Natural killer cell treated with Interleukin-12 subunit alpha and Interleukin-12 subunit beta and Interleukin-15 and Interleukin-18, amount 100 ng/mL, for 72 hours (primary cell): ENCODE measurements at regions not wholly inside any gene's neighbourhood (a gene's known extent, or its start where the extent isn't known, plus 50 kb on each side); places are given as distances from the start of the nearest gene placed in this dataset.

Experiments
- ATAC-seq, 2 donors: fragments of 150-1000 bp; cut with Tn5 transposase in 1 of 2; sonication (Bioruptor Pico), chemical (Tn5 transposase) in 1 of 2; 2 replicates each; pipeline ENCODE4 v1.10.0; 2021
- DNase-seq: peaks from one replicate; pipeline ENCODE4 v3.0.0; 2022; ENCODE audit warnings: low spot score
- H3K27ac Mint-ChIP-seq, 2 donors: 1 replicate in 1 of 2; 2 replicates in 1 of 2; pipeline ENCODE4 v1.8.0; 2022; ENCODE audit warnings: mixed read lengths in 2 of 2, mild to moderate bottlenecking in 1 of 2, moderate library complexity in 1 of 2
- H3K27me3 Mint-ChIP-seq, 2 donors: 1 replicate in 1 of 2; 2 replicates in 1 of 2; pipeline ENCODE4 v1.8.0; 2022; ENCODE audit warnings: mixed read lengths in 2 of 2
- H3K36me3 Mint-ChIP-seq: one replicate; pipeline ENCODE4 v1.8.0; 2022; ENCODE audit warnings: mixed read lengths
- H3K4me1 Mint-ChIP-seq, 2 donors: 1 replicate in 1 of 2; 2 replicates in 1 of 2; pipeline ENCODE4 v1.8.0; 2022; ENCODE audit warnings: low read depth in 2 of 2, mixed read lengths in 2 of 2, mild to moderate bottlenecking in 1 of 2
- H3K4me3 Mint-ChIP-seq: one replicate; pipeline ENCODE4 v1.8.0; 2022; ENCODE audit warnings: mixed read lengths
- H3K9me3 Mint-ChIP-seq: 2 replicates; pipeline ENCODE4 v1.8.0; 2022; ENCODE audit warnings: mixed read lengths

GRCh38 chr17:71157297-71157696 is 963.5 kb upstream of the SOX9 start:
- no peak for DNase-seq
- Mint-ChIP-seq H3K36me3 (peaks cover 5% of the 10 kb centered on the region), H3K4me1 (no peaks in the 10 kb centered on the region), H3K27me3 (no peaks in the 10 kb centered on the region), H3K9me3 (peaks cover 28% of the 10 kb centered on the region), H3K4me3 (no peak overlapping the region), H3K27ac (no peak overlapping the region)
- ATAC-seq: no peak

- peaks cover 5% of the 10 kb centered on the region for H3K36me3 Mint-ChIP-seq
- peaks cover 23% of the 10 kb centered on the region for H3K9me3 Mint-ChIP-seq
- no peak overlapping the region for H3K27ac Mint-ChIP-seq
- DNase-seq (no peak), ATAC-seq (no peak)
- H3K4me1 Mint-ChIP-seq: no peaks in the 10 kb centered on the region
- no peak overlapping the region for H3K4me3 Mint-ChIP-seq
- no peaks in the 10 kb centered on the region for H3K27me3 Mint-ChIP-seq
Measured at GRCh38 chr17:71158437-71158836, 962.4 kb upstream of the SOX9 start.

DNA sequence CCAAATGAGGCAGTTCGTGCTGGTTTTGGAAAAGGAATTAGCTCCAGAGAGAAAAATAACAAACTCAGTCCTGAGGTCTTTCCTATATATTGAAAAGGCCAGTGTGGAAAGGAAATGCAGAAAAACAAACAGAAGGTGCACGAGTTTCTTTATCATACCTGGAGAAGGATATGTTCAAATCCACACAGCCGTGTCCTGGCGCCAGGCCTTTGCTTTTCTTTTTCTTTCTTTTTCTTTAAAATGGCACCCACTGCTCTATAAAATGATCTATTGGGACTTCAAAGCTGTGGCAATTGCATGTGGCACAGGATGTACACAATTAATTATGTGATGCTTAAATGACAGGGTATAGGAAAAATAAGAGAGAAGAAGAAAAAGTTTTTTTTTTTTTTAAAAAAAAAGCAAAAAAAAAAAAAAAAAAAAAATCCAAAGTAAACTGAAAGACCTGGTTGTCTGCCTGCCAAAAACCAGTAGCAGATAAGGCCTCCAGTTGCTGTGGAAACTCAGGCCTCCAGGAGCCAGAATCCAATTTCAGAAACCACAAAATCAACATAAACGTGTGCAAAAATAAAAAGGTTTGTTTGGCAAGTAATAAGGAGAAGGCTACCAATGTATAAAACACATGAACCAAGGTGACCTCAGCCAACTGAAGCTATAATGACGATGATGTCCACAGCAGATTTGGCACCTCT is 957.6 kb upstream of the SOX9 start:
- H3K27me3 Mint-ChIP-seq: no peaks in the 10 kb centered on the region
- no peak overlapping the region for H3K4me3 Mint-ChIP-seq
- H3K36me3 Mint-ChIP-seq: peaks cover 5% of the 10 kb centered on the region
- H3K27ac Mint-ChIP-seq: no peak overlapping the region
- no peak for ATAC-seq
- H3K9me3 Mint-ChIP-seq: peaks cover 7% of the 10 kb centered on the region
- DNase-seq: no peak
- H3K4me1 Mint-ChIP-seq: no peaks in the 10 kb centered on the region

GRCh38 chr17:71163813-71164122 is 957.1 kb upstream of the SOX9 start:
- Mint-ChIP-seq H3K4me1 (no peaks in the 10 kb centered on the region), H3K27ac (no peak overlapping the region), H3K27me3 (no peaks in the 10 kb centered on the region), H3K9me3 (peaks cover 7% of the 10 kb centered on the region), H3K36me3 (peaks cover 5% of the 10 kb centered on the region), H3K4me3 (no peak overlapping the region)
- DNase-seq (no peak), ATAC-seq (no peak)

GRCh38 chr17:71164561-71164960 is 956.3 kb upstream of the SOX9 start:
- no peaks in the 10 kb centered on the region for H3K27me3 Mint-ChIP-seq

GRCh38 chr17:71166311-71166710 is 954.5 kb upstream of the SOX9 start:
- Mint-ChIP-seq H3K36me3 (peaks cover 3% of the 10 kb centered on the region), H3K4me1 (no peaks in the 10 kb centered on the region), H3K27ac (no peak overlapping the region), H3K9me3 (peaks cover 3% of the 10 kb centered on the region), H3K27me3 (no peaks in the 10 kb centered on the region), H3K4me3 (no peak overlapping the region)
- ATAC-seq (no peak), DNase-seq (no peak)

More at GRCh38 chr17:71164561-71164960, 956.3 kb upstream of the SOX9 start:
- Mint-ChIP-seq H3K36me3 (peaks cover 5% of the 10 kb centered on the region), H3K4me1 (no peaks in the 10 kb centered on the region), H3K4me3 (no peak overlapping the region), H3K27ac (no peak overlapping the region), H3K9me3 (peaks cover 7% of the 10 kb centered on the region)
- DNase-seq (no peak), ATAC-seq (no peak)

DNA sequence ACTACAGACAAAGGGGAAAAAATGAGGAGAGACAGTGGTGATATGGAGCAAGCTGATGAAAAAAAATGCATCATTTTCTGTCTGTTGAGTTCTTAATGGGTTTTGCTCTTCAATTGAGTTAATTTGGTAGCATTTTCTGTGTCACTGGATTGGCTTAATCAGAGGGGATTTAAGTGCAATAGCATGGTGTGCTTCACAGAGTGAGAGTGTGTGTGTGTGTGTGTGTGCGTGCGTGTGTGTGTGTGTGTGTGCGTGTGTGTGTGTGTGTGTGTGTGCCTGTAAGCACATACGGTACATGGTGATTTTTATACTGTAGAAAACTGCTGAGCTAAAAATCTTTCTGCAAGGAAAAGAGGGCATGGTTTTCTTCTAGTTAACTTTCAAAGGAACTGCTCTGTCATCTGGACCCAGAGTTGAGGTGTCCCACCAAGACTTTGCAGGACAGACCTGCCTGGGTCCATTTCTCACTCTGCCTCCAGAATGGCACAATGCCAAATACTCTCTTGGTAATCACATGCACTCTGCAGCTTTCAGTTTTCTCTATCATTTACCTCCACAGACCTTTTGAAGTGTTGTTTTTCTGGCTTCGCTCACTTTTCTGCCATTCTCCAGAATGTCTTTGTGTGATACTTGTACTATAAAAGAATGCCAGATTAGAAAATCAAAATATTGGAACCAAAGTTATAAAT is 952.6 kb upstream of the SOX9 start:
- Mint-ChIP-seq H3K27me3 (no peaks in the 10 kb centered on the region), H3K4me3 (no peak overlapping the region), H3K4me1 (no peaks in the 10 kb centered on the region), H3K9me3 (peaks cover 4% of the 10 kb centered on the region), H3K27ac (no peak overlapping the region), H3K36me3 (no peaks in the 10 kb centered on the region)
- DNase-seq: no peak
- ATAC-seq: no peak

DNA sequence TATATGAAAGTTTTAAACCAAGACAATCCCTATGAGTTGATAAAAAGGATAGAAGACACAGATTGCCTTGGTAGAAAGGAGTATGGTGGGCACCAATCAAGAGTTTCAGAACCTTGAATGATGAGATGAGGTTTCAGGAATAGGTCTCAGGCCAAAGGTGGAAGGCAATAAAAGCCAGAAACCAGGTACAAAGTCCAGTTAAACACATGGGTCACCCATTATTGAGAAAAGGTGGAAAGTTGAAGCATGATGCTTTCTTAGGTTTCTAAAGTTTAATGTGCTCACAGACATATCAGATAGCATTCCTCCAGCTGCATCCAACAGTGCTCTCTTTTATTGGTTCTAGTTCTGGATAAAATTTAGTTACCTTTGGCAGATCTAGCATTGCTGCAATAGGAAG is 950.8 kb upstream of the SOX9 start:
- Mint-ChIP-seq H3K4me3 (no peak overlapping the region), H3K27me3 (no peaks in the 10 kb centered on the region), H3K36me3 (no peaks in the 10 kb centered on the region), H3K9me3 (peaks cover 4% of the 10 kb centered on the region), H3K27ac (no peak overlapping the region), H3K4me1 (no peaks in the 10 kb centered on the region)
- DNase-seq: no peak
- ATAC-seq: no peak

GRCh38 chr17:71171270-71171669 is 949.5 kb upstream of the SOX9 start:
- H3K4me3 Mint-ChIP-seq: no peak overlapping the region

DNA sequence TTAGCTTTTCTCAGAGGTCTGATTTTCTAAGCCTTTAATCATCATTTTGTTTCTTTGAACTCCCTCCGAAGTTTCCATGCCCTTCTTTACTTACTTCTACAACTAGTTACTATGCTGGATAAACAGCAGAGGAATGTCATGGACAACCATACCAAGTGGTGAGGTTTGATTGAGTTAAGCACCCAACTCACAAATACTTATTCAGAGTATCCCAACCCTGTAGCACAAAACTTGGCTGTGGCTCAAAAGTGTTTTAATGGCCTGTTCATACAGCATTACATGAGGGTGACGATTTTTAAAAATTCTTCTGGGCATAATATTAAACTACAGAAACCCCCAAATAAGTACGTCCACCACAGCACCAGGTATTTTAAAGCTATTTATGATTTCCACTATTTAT is 946.8 kb upstream of the SOX9 start:
- no peak for DNase-seq
- ATAC-seq: no peak
- Mint-ChIP-seq H3K9me3 (peaks cover 7% of the 10 kb centered on the region), H3K4me1 (no peaks in the 10 kb centered on the region), H3K4me3 (no peak overlapping the region), H3K27ac (no peak overlapping the region), H3K27me3 (no peaks in the 10 kb centered on the region), H3K36me3 (no peaks in the 10 kb centered on the region)

More at GRCh38 chr17:71171270-71171669, 949.5 kb upstream of the SOX9 start:
- no peaks in the 10 kb centered on the region for H3K4me1 Mint-ChIP-seq
- H3K27me3 Mint-ChIP-seq: no peaks in the 10 kb centered on the region
- H3K9me3 Mint-ChIP-seq: peaks cover 7% of the 10 kb centered on the region
- ATAC-seq (no peak), DNase-seq (no peak)
- no peaks in the 10 kb centered on the region for H3K36me3 Mint-ChIP-seq
- H3K27ac Mint-ChIP-seq: no peak overlapping the region

GRCh38 chr17:71176331-71176730 is 944.5 kb upstream of the SOX9 start:
- H3K27me3 Mint-ChIP-seq: no peaks in the 10 kb centered on the region
- no peak overlapping the region for H3K27ac Mint-ChIP-seq
- no peaks in the 10 kb centered on the region for H3K36me3 Mint-ChIP-seq
- no peak overlapping the region for H3K4me3 Mint-ChIP-seq
- H3K9me3 Mint-ChIP-seq: peaks cover 7% of the 10 kb centered on the region
- H3K4me1 Mint-ChIP-seq: no peaks in the 10 kb centered on the region
- ATAC-seq (no peak), DNase-seq (no peak)

DNA sequence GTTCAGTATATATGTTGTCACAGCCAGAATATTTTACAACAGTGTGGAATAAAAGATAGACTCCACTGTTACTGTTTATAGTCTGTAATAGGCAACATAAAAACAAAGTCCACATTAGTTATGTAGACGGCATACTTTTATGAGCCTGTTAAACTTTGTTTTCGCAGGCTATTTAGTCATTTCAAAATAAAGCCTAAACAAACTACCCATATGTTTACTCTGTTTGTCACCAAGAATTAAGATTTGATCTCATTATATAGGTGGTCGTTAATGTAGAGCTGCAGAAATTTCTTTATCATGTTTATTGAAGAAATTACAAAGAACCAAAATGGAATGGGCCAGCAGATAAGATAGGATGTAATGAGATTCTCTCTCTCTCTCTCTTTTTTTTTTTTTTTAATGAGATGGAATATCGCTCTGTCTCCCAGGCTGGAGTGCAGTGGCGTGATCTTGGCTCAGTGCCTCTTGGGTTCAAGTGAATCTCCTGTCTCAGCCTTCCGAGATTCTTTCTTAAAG is 943.8 kb upstream of the SOX9 start:
- no peak for DNase-seq

DNA sequence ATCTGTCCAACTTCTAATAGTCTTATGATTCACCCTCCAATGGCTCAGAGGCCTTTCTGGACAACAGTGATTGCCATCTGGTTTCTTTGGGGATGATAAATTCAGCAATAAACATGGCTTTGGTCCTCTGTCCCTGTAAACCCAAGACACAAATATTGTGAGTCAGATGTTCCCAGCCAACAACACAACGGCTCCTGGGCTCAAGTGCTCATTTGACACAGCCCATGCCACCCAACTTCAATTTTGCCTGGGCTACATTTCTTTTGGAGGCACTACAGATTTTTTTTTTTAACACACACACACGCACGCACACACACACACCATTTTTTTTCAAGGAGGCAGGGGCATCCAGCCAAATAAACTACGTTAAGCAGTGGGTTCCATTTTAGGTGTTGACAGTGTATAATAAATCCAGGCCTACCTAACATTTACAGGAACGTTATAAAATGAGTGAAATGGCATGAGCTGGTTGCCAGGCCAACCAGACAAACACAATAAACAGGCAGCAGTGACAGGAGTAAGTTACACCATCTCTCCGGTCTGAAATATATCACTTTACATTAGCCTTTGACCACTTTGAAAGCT is 939.9 kb upstream of the SOX9 start:
- no peak overlapping the region for H3K4me3 Mint-ChIP-seq

More for the DNA sequence above, 943.8 kb upstream of the SOX9 start:
- H3K4me3 Mint-ChIP-seq: no peak overlapping the region
- no peaks in the 10 kb centered on the region for H3K27me3 Mint-ChIP-seq
- H3K9me3 Mint-ChIP-seq: peaks cover 3% of the 10 kb centered on the region
- no peaks in the 10 kb centered on the region for H3K36me3 Mint-ChIP-seq
- no peak for ATAC-seq
- no peak overlapping the region for H3K27ac Mint-ChIP-seq
- no peaks in the 10 kb centered on the region for H3K4me1 Mint-ChIP-seq

DNA sequence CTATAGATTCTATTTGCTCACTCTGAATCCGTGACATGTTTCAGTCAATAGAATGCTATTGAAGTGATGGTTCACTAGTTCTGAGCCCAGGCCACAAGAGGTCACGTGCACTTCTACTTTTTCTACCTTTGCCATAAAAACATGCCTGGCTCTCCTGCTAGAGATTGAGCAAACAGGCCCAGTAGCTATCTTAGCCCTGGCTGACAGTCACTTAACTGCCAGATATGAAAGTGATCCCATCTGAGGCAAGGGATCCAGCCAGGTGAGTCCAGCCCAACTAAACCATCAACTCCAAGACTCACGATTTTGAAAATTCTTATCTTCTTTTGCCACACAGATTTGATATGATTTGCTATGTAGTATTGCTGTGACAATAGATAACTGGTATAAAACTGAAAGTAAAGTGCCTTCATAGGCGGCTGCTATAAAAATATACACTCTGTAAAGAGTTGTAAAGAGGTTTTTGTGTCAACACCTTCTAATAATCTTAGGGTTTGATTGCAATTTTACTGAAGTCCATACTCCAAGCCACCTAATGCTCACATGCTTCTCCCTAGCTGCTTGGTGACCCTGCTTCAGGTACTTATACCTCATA is 937.7 kb upstream of the SOX9 start:
- H3K4me1 Mint-ChIP-seq: no peaks in the 10 kb centered on the region
- no peak for DNase-seq
- H3K9me3 Mint-ChIP-seq: peaks cover 9% of the 10 kb centered on the region
- ATAC-seq: no peak
- no peaks in the 10 kb centered on the region for H3K36me3 Mint-ChIP-seq
- no peaks in the 10 kb centered on the region for H3K27me3 Mint-ChIP-seq
- H3K27ac Mint-ChIP-seq: no peak overlapping the region
- H3K4me3 Mint-ChIP-seq: no peak overlapping the region

More for the DNA sequence above, 939.9 kb upstream of the SOX9 start:
- Mint-ChIP-seq H3K36me3 (no peaks in the 10 kb centered on the region), H3K9me3 (no peaks in the 10 kb centered on the region), H3K27ac (no peak overlapping the region), H3K27me3 (no peaks in the 10 kb centered on the region), H3K4me1 (no peaks in the 10 kb centered on the region)
- DNase-seq (no peak), ATAC-seq (no peak)
